NCI-H2227 (cell line): ENCODE measurements at regions not wholly inside any gene's neighbourhood (a gene's known extent, or its start where the extent isn't known, plus 50 kb on each side); places are given as distances from the start of the nearest gene placed in this dataset.
"Not testable (repeated sequence)": the region's sequence is repeated elsewhere in the genome, so short reads cannot be mapped to it uniquely, and the experiment has no call there.

Source experiments
- DNase-seq: peaks from one replicate; lab custom pipeline; 2025; ENCODE audit not compliant: unreplicated experiment; lab: John Stamatoyannopoulos, UW

GRCh38 chr14:87066221-87066817, 926.7 kb downstream of the GALC start:
- no peak for DNase-seq

GRCh38 chr14:87065366-87065765, 927.6 kb downstream of the GALC start:
- no peak for DNase-seq

- no peak for DNase-seq
Observed at GRCh38 chr14:87063181-87063580, 929.8 kb downstream of the GALC start.

GRCh38 chr14:87060405-87060804, 932.6 kb downstream of the GALC start:
- no peak for DNase-seq

- DNase-seq, result no peak
Observed at GRCh38 chr14:87059060-87059839, 933.7 kb downstream of the GALC start.

- no peak for DNase-seq
Observed at GRCh38 chr14:87055007-87055406, 938.0 kb downstream of the GALC start.

GRCh38 chr14:87052646-87053225, 940.2 kb downstream of the GALC start:
- DNase-seq, result no peak

- no peak for DNase-seq
Observed at GRCh38 chr14:87050421-87050820, 942.6 kb downstream of the GALC start.

GRCh38 chr14:87049950-87050349, 943.0 kb downstream of the GALC start:
- no peak for DNase-seq

GRCh38 chr14:87046960-87047359, 946.0 kb downstream of the GALC start:
- DNase-seq, result no peak

- DNase-seq, result no peak
Observed at GRCh38 chr14:87045956-87046355, 947.0 kb downstream of the GALC start.

GRCh38 chr14:87045246-87045645, 947.7 kb downstream of the GALC start:
- no peak for DNase-seq

- no peak for DNase-seq
Observed at GRCh38 chr14:87044807-87045206, 948.2 kb downstream of the GALC start.

GRCh38 chr14:87043667-87044200, 949.2 kb downstream of the GALC start:
- DNase-seq, result no peak

GRCh38 chr14:87042354-87042753, 950.6 kb downstream of the GALC start:
- DNase-seq, result no peak

- no peak for DNase-seq
Observed at GRCh38 chr14:87041290-87042020, 951.5 kb downstream of the GALC start.

- no peak for DNase-seq
Observed at GRCh38 chr14:87034680-87035079, 958.3 kb downstream of the GALC start.

- DNase-seq, result no peak
Observed at GRCh38 chr14:87030197-87030596, 962.8 kb downstream of the GALC start.

GRCh38 chr14:87020106-87020505, 972.9 kb downstream of the GALC start:
- not testable (repeated sequence) for DNase-seq

GRCh38 chr14:87018294-87018693, 974.7 kb downstream of the GALC start:
- no peak for DNase-seq

GRCh38 chr14:87017335-87017734, 975.6 kb downstream of the GALC start:
- no peak for DNase-seq
